SK-N-SH (cell line): ENCODE measurements at regions not wholly inside any gene's neighbourhood (a gene's known extent, or its start where the extent isn't known, plus 50 kb on each side); places are given as distances from the start of the nearest gene placed in this dataset.

Experiments
- CTCF ChIA-PET: fragments of 300-600, 350-600 bp; formaldehyde crosslinking; extraction: SDS; loops from one replicate; lab custom pipeline; 2021; lab: Yijun Ruan, JAX
- POLR2A ChIA-PET: fragments of 350-600 bp; sonication (Branson Sonifier 250); formaldehyde crosslinking; extraction: SDS; loops from one replicate; lab custom pipeline; 2020; ENCODE audit warnings: antibody characterized with exemption, inconsistent platforms; lab: Yijun Ruan, JAX
- DNase-seq: peaks from one replicate; pipeline ENCODE4 v3.0.0; 2012
- H2AFZ ChIP-seq: fragments of 200-600 bp; sonication (generic); 2 replicates; pipeline ENCODE4 v1.8.1; 2016; ENCODE audit warnings: antibody characterized with exemption, mild to moderate bottlenecking, low read depth
- H3F3A ChIP-seq: fragments of 200-600 bp; sonication (generic); replicated peaks from 2 replicates; pipeline ENCODE3; 2016; ENCODE audit warnings: antibody characterized with exemption, mild to moderate bottlenecking; ENCODE audit not compliant: insufficient read depth
- H3K27ac ChIP-seq, 2 experiments: fragments of 200-500 bp in 1 of 2; fragments of 200-600 bp in 1 of 2; sonication (Bioruptor generic) in 1 of 2; sonication (generic), shearing (Covaris generic) in 1 of 2; 2 replicates each; pipeline versions ENCODE4 v1.5.1 to v1.6.1; 2014 to 2016; ENCODE audit warnings: low read depth in 2 of 2, inconsistent platforms in 1 of 2, low read length in 1 of 2, mild to moderate bottlenecking in 1 of 2, mixed read lengths in 1 of 2
- H3K27me3 ChIP-seq: fragments of 200-600 bp; sonication (generic), shearing (Covaris generic); 2 replicates; pipeline ENCODE4 v1.6.1; 2016; ENCODE audit warnings: mixed run types; ENCODE audit not compliant: insufficient read depth
- H3K36me3 ChIP-seq, 2 experiments: fragments of 200-500 bp in 1 of 2; fragments of 200-600 bp in 1 of 2; sonication (Bioruptor generic) in 1 of 2; sonication (generic) in 1 of 2; replicated peaks in 1 of 2; 2 replicates each; pipeline versions ENCODE3 to v1.5.1; 2014 to 2016; ENCODE audit warnings: low read length in 1 of 2, mild to moderate bottlenecking in 1 of 2; ENCODE audit not compliant: insufficient read depth in 2 of 2, control insufficient read depth in 1 of 2
- H3K4me1 ChIP-seq, 2 experiments: fragments of 200-500 bp in 1 of 2; fragments of 200-600 bp in 1 of 2; sonication (Bioruptor generic) in 1 of 2; sonication (generic), shearing (Covaris generic) in 1 of 2; 2 replicates each; pipeline versions ENCODE4 v1.5.1 to v1.6.1; 2014 to 2016; ENCODE audit warnings: low read depth in 1 of 2, low read length in 1 of 2, mixed run types in 1 of 2; ENCODE audit not compliant: insufficient read depth in 2 of 2, control insufficient read depth in 1 of 2
- H3K4me2 ChIP-seq: fragments of 200-600 bp; sonication (generic), shearing (Covaris generic); 2 replicates; pipeline ENCODE4 v1.6.1; 2017; ENCODE audit warnings: mixed run types
- H3K4me3 ChIP-seq, 2 experiments: fragments of 200-500 bp in 1 of 2; fragments of 200-600 bp in 1 of 2; sonication (Bioruptor generic) in 1 of 2; sonication (generic), shearing (Covaris generic) in 1 of 2; 2 replicates each; pipeline versions ENCODE4 v1.5.1 to v1.8.1; 2014 to 2016; ENCODE audit warnings: low read depth in 2 of 2, inconsistent platforms in 1 of 2, low read length in 1 of 2, mild to moderate bottlenecking in 1 of 2, mixed read lengths in 1 of 2, moderate library complexity in 1 of 2
- H3K79me2 ChIP-seq: fragments of 200-600 bp; sonication (generic); 2 replicates; pipeline ENCODE4 v1.8.1; 2017; ENCODE audit warnings: mild to moderate bottlenecking; ENCODE audit not compliant: insufficient read depth
- H3K9ac ChIP-seq: fragments of 200-600 bp; sonication (generic); 2 replicates; pipeline ENCODE4 v1.6.1; 2017; ENCODE audit warnings: mixed run types
- H3K9me2 ChIP-seq: fragments of 200-600 bp; sonication (generic); 2 replicates; pipeline ENCODE4 v1.6.1; 2017; ENCODE audit warnings: mixed run types
- H3K9me3 ChIP-seq: fragments of 200-600 bp; sonication (generic); 2 replicates; pipeline ENCODE4 v1.6.1; 2017; ENCODE audit warnings: mixed run types, mild to moderate bottlenecking, moderate library complexity
- H4K20me1 ChIP-seq: fragments of 200-600 bp; sonication (generic); 2 replicates; pipeline ENCODE4 v1.6.1; 2017; ENCODE audit warnings: mild to moderate bottlenecking, mixed run types; ENCODE audit not compliant: insufficient read depth
- EP300 ChIP-seq, 2 experiments: IDR thresholded peaks; 2 replicates each; pipeline versions ENCODE4 v1.4.0 to v1.6.1; 2012; ENCODE audit warnings: borderline replicate concordance in 1 of 2, low read depth in 1 of 2, low read length in 1 of 2
- FOXM1 ChIP-seq: IDR thresholded peaks from 2 replicates; pipeline ENCODE4 v1.4.0; 2012; ENCODE audit warnings: low read depth, mild to moderate bottlenecking
- MAX ChIP-seq: IDR thresholded peaks from 2 replicates; pipeline ENCODE4 v1.4.0; 2012; ENCODE audit warnings: low read depth
- MEF2A ChIP-seq: IDR thresholded peaks from 2 replicates; pipeline ENCODE4 v1.4.0; 2012; ENCODE audit warnings: low read depth, borderline replicate concordance
- NFIC ChIP-seq: IDR thresholded peaks from 2 replicates; pipeline ENCODE4 v1.4.0; 2012; ENCODE audit warnings: borderline replicate concordance
- NRF1 ChIP-seq: IDR thresholded peaks from 2 replicates; pipeline ENCODE4 v1.6.1; 2012; ENCODE audit warnings: low read depth, mild to moderate bottlenecking, low read length
- POLR2AphosphoS5 ChIP-seq: IDR thresholded peaks from 2 replicates; pipeline ENCODE4 v1.6.1; 2012; ENCODE audit warnings: low read depth, low read length
- RFX5 ChIP-seq: IDR thresholded peaks from 2 replicates; pipeline ENCODE4 v1.6.1; 2012; ENCODE audit warnings: mild to moderate bottlenecking, improper control_type of control experiment, low read length
- RXRA ChIP-seq: IDR thresholded peaks from 2 replicates; pipeline ENCODE4 v1.4.0; 2012; ENCODE audit warnings: low read depth, mild to moderate bottlenecking, borderline replicate concordance
- SMC3 ChIP-seq: IDR thresholded peaks from 2 replicates; pipeline ENCODE4 v1.6.1; 2012; ENCODE audit warnings: low read depth, low read length, improper control_type of control experiment
- WGBS: methylation state at CpG from one replicate; pipeline ENCODE4 v1.1.6; 2017; ENCODE audit warnings: low lambda C conversion rate; 5-methylcytosine and 5-hydroxymethylcytosine counted together
- TF ChIP-seq, protein P1 (sequence below): fragments of 200-600 bp; sonication (generic); IDR thresholded peaks from 2 replicates; pipeline ENCODE4 v1.6.1; 2017; ENCODE audit warnings: antibody characterized with exemption, mild to moderate bottlenecking, moderate library complexity
- TF ChIP-seq, protein P2 (sequence below): IDR thresholded peaks from 2 replicates; pipeline ENCODE4 v1.6.1; 2012; ENCODE audit warnings: mild to moderate bottlenecking, low read depth, low read length, moderate library complexity

DNA sequence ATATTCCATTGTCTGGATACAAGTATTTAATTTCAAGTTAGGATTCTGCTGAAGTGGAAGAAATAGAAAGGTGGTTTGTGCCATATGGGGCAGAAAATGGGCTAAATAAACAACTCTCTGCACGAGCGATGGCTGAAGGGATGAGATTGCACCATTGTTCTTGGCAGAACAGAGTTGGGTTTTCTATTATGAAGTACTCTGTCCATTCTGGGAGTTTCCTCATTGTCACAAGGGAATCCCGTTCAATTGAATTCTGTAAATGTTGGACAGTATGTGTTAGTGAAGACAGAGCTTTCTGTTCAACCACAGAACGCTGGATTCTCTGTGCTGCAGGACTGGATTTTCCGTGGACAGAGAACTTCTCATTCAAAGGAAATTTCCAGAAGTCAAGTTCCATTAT, 345.5 kb upstream of the PRICKLE1 start (continued):
- TF ChIP-seq, protein P1, sequence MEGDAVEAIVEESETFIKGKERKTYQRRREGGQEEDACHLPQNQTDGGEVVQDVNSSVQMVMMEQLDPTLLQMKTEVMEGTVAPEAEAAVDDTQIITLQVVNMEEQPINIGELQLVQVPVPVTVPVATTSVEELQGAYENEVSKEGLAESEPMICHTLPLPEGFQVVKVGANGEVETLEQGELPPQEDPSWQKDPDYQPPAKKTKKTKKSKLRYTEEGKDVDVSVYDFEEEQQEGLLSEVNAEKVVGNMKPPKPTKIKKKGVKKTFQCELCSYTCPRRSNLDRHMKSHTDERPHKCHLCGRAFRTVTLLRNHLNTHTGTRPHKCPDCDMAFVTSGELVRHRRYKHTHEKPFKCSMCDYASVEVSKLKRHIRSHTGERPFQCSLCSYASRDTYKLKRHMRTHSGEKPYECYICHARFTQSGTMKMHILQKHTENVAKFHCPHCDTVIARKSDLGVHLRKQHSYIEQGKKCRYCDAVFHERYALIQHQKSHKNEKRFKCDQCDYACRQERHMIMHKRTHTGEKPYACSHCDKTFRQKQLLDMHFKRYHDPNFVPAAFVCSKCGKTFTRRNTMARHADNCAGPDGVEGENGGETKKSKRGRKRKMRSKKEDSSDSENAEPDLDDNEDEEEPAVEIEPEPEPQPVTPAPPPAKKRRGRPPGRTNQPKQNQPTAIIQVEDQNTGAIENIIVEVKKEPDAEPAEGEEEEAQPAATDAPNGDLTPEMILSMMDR, result no peak
- TF ChIP-seq POLR2AphosphoS5 (no peak), FOXM1 (no peak), NRF1 (no peak)

DNA sequence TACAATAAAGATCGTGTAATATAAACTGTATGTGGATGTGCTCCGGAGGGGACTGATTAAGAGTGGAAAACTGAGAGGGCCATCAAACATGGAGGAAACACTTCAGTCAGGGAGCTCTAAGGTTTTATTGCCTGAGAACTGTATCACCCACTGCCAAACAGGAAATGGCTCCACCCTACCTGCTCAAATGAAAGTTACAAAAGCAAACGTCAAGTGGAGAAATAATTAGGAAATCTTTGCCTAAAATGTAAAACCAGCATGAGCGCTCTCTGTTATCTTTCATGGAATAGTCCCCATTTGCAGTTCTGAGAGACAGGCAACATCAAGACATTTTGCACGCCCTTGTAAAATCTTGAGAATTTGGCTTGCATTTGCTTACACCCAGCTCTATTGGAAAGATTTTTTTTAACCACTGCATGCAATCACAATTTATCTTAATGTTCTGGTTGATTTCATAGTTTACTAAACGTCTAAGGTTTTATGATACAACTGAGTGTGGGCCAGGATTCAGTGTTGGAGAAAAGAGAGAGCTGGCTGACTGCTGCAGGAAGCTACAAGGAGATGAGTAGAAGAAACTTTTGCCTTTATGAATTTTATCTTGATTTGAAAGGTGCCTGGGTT, 344.0 kb upstream of the PRICKLE1 start:
- DNase-seq, result no peak

More for the DNA sequence above, 344.0 kb upstream of the PRICKLE1 start:
- no peaks in the 10 kb centered on the region for H3K9me2 ChIP-seq
- POLR2A ChIA-PET, result no interaction called here
- H3K27me3 ChIP-seq, result no peaks in the 10 kb centered on the region
- H3K4me1 ChIP-seq, result no peaks in the 10 kb centered on the region
- CTCF ChIA-PET, result no interaction called here
- H3K4me3 ChIP-seq, result no peak overlapping the region
- no peak overlapping the region for H3K27ac ChIP-seq
- H3F3A ChIP-seq, result no peaks in the 10 kb centered on the region
- no peaks in the 10 kb centered on the region for H4K20me1 ChIP-seq
- H3K4me2 ChIP-seq, result no peak overlapping the region
- TF ChIP-seq, protein P2, sequence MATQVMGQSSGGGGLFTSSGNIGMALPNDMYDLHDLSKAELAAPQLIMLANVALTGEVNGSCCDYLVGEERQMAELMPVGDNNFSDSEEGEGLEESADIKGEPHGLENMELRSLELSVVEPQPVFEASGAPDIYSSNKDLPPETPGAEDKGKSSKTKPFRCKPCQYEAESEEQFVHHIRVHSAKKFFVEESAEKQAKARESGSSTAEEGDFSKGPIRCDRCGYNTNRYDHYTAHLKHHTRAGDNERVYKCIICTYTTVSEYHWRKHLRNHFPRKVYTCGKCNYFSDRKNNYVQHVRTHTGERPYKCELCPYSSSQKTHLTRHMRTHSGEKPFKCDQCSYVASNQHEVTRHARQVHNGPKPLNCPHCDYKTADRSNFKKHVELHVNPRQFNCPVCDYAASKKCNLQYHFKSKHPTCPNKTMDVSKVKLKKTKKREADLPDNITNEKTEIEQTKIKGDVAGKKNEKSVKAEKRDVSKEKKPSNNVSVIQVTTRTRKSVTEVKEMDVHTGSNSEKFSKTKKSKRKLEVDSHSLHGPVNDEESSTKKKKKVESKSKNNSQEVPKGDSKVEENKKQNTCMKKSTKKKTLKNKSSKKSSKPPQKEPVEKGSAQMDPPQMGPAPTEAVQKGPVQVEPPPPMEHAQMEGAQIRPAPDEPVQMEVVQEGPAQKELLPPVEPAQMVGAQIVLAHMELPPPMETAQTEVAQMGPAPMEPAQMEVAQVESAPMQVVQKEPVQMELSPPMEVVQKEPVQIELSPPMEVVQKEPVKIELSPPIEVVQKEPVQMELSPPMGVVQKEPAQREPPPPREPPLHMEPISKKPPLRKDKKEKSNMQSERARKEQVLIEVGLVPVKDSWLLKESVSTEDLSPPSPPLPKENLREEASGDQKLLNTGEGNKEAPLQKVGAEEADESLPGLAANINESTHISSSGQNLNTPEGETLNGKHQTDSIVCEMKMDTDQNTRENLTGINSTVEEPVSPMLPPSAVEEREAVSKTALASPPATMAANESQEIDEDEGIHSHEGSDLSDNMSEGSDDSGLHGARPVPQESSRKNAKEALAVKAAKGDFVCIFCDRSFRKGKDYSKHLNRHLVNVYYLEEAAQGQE, result no peak
- TF ChIP-seq MAX, result no peak
- TF ChIP-seq EP300 (IDR thresholded peaks at IDR 0.05; ENCODE audit: borderline replicate concordance in 1 of 2, low read depth in 1 of 2, low read length in 1 of 2), result no peak
- no peak for TF ChIP-seq RFX5
- TF ChIP-seq SMC3, result no peak
- no peak for TF ChIP-seq MEF2A
- TF ChIP-seq NFIC, result no peak
- TF ChIP-seq RXRA, result no peak
- no peaks in the 10 kb centered on the region for H3K79me2 ChIP-seq
- H3K36me3 ChIP-seq, result no peaks in the 10 kb centered on the region
- WGBS, result 51% methylated on average over 6 of the region's 6 CpGs
- H2AFZ ChIP-seq, result no peak overlapping the region
- H3K9ac ChIP-seq, result no peak overlapping the region
- H3K9me3 ChIP-seq, result no peaks in the 10 kb centered on the region
